ENCODE measurements at regions not wholly inside any gene's neighbourhood (a gene's known extent, or its start where the extent isn't known, plus 50 kb on each side); places are given as distances from the start of the nearest gene placed in this dataset.
"Not testable (repeated sequence)": the region's sequence is repeated elsewhere in the genome, so short reads cannot be mapped to it uniquely, and the experiment has no call there.

DNA sequence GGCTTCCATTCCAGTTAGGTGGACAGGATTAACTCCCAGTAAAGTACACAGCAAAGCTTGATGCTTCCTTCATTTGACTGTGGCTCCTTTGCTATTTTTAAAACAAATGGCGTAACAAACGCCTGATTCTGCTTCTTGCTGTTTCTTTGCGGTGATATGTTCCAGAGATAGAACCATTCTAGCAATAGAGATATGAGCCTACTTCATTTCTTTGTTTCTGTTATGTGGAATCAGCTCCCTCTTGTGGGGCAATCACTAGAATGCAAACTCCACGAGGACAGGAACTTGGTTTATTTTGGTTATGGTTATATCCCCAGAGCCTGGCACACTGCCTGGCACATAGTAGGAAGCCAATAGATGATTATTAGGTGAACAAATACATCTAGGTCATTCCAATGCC is 122.6 kb upstream of the SLC6A11 start:
- H3K27me3 ChIP-seq (ENCODE audit: control insufficient read depth, insufficient read depth, low read length) = peaks cover 4% of the 10 kb centered on the region; the same call in 1 of the 2 replicates
- in situ Hi-C loops (cut with HindIII; ENCODE audit: low pct_unique_long_range_greater_than_20kb, low sequenced_read_pairs) (no loop called here), intact Hi-C loops (cut with micrococcal nuclease; ENCODE audit: unreplicated experiment) (no loop called here)
- CTCF ChIA-PET = no interaction called here
- no peaks in the 10 kb centered on the region for H3K36me3 ChIP-seq (ENCODE audit: control insufficient read depth, insufficient read depth, low read length)
- TF ChIP-seq, protein P1, sequence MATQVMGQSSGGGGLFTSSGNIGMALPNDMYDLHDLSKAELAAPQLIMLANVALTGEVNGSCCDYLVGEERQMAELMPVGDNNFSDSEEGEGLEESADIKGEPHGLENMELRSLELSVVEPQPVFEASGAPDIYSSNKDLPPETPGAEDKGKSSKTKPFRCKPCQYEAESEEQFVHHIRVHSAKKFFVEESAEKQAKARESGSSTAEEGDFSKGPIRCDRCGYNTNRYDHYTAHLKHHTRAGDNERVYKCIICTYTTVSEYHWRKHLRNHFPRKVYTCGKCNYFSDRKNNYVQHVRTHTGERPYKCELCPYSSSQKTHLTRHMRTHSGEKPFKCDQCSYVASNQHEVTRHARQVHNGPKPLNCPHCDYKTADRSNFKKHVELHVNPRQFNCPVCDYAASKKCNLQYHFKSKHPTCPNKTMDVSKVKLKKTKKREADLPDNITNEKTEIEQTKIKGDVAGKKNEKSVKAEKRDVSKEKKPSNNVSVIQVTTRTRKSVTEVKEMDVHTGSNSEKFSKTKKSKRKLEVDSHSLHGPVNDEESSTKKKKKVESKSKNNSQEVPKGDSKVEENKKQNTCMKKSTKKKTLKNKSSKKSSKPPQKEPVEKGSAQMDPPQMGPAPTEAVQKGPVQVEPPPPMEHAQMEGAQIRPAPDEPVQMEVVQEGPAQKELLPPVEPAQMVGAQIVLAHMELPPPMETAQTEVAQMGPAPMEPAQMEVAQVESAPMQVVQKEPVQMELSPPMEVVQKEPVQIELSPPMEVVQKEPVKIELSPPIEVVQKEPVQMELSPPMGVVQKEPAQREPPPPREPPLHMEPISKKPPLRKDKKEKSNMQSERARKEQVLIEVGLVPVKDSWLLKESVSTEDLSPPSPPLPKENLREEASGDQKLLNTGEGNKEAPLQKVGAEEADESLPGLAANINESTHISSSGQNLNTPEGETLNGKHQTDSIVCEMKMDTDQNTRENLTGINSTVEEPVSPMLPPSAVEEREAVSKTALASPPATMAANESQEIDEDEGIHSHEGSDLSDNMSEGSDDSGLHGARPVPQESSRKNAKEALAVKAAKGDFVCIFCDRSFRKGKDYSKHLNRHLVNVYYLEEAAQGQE (IDR thresholded peaks at IDR 0.05; ENCODE audit: insufficient read depth in 1 of 2, low read depth in 2 of 2, low read length in 1 of 2) = no peak
- TF ChIP-seq CTCF (IDR thresholded peaks at IDR 0.05) (peak; percentile 33), POLR2AphosphoS5 (IDR thresholded peaks at IDR 0.05; ENCODE audit: low read depth, low read length) (no peak)
- H3K27ac ChIP-seq (ENCODE audit: low read length) = no peak overlapping the region
- H3K9me3 ChIP-seq (ENCODE audit: control insufficient read depth, insufficient read depth, low read depth, low read length) = no peaks in the 10 kb centered on the region
- DNase-seq (ENCODE audit: low read depth, low spot score) (no peak), ATAC-seq (no peak)
- no TSS peak for BruUV-seq (replicated peaks)
- no peaks in the 10 kb centered on the region for H3K4me1 ChIP-seq (ENCODE audit: control insufficient read depth, insufficient read depth, low read length)
- POLR2A ChIA-PET = no interaction called here
- no peak overlapping the region for H3K4me3 ChIP-seq (ENCODE audit: low read depth in 2 of 2, low read length in 2 of 2)

- CTCF ChIA-PET = no interaction called here
- intact Hi-C loops (cut with micrococcal nuclease; ENCODE audit: unreplicated experiment) = no loop called here
- in situ Hi-C loops (cut with HindIII; ENCODE audit: low pct_unique_long_range_greater_than_20kb, low sequenced_read_pairs) = no loop called here
Measured at GRCh38 chr3:10694179-10694578, 121.8 kb upstream of the SLC6A11 start.

DNA sequence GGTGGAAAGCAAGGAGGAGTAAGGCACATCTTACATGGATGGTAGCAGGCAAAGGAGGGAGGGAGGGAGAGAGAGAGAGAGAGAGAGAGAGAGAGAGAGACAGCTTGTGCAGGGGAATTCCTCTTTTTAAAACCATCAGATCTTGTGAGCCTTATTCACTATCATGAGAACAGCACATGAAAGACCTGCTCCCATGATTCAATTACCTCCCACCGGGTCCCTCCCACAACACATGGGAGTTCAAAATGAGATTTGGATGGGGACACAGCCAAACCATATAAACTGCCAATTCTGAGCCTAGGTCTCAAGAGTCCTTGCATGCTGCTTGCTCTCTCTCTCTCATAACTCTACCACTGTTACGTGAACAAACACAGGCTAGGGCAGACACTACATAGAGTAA is 120.8 kb upstream of the SLC6A11 start:
- POLR2A ChIA-PET; H3K27ac ChIP-seq (ENCODE audit: low read length); CTCF ChIA-PET; intact Hi-C loops (cut with micrococcal nuclease; ENCODE audit: unreplicated experiment); BruUV-seq (replicated peaks); H3K9me3 ChIP-seq (ENCODE audit: control insufficient read depth, insufficient read depth, low read depth, low read length); ATAC-seq; H3K4me1 ChIP-seq (ENCODE audit: control insufficient read depth, insufficient read depth, low read length); H3K27me3 ChIP-seq (ENCODE audit: control insufficient read depth, insufficient read depth, low read length); DNase-seq (ENCODE audit: low read depth, low spot score); in situ Hi-C loops (cut with HindIII; ENCODE audit: low pct_unique_long_range_greater_than_20kb, low sequenced_read_pairs); H3K4me3 ChIP-seq (ENCODE audit: low read depth in 2 of 2, low read length in 2 of 2); H3K36me3 ChIP-seq (ENCODE audit: control insufficient read depth, insufficient read depth, low read length): not testable (repeated sequence)

More at GRCh38 chr3:10694179-10694578, 121.8 kb upstream of the SLC6A11 start:
- ATAC-seq (no peak), DNase-seq (ENCODE audit: low read depth, low spot score) (no peak)
- Histone ChIP-seq H3K27me3 (ENCODE audit: control insufficient read depth, insufficient read depth, low read length) (peaks cover 4% of the 10 kb centered on the region; the same call in 1 of the 2 replicates), H3K36me3 (ENCODE audit: control insufficient read depth, insufficient read depth, low read length) (no peaks in the 10 kb centered on the region), H3K9me3 (ENCODE audit: control insufficient read depth, insufficient read depth, low read depth, low read length) (no peaks in the 10 kb centered on the region), H3K4me3 (ENCODE audit: low read depth in 2 of 2, low read length in 2 of 2) (no peak overlapping the region), H3K27ac (ENCODE audit: low read length) (no peak overlapping the region), H3K4me1 (ENCODE audit: control insufficient read depth, insufficient read depth, low read length) (no peaks in the 10 kb centered on the region)
- POLR2A ChIA-PET = no interaction called here
- BruUV-seq (replicated peaks) = no TSS peak
- TF ChIP-seq, protein P1 (IDR thresholded peaks at IDR 0.05; ENCODE audit: insufficient read depth in 1 of 2, low read depth in 2 of 2, low read length in 1 of 2) = no peak
- no peak for TF ChIP-seq CTCF (IDR thresholded peaks at IDR 0.05)
- TF ChIP-seq SIN3A (IDR thresholded peaks at IDR 0.05; ENCODE audit: borderline replicate concordance, insufficient read depth, low read depth, low read length) = no peak
- no peak for TF ChIP-seq TCF7L2 (IDR thresholded peaks at IDR 0.05; ENCODE audit: low read depth, low read length)
- TF ChIP-seq POLR2AphosphoS5 (IDR thresholded peaks at IDR 0.05; ENCODE audit: low read depth, low read length) = no peak
